PC-9 (cell line): ENCODE measurements at regions not wholly inside any gene's neighbourhood (a gene's known extent, or its start where the extent isn't known, plus 50 kb on each side); places are given as distances from the start of the nearest gene placed in this dataset.
A peak's percentile ranks its signal among the peaks of the same experiment; 100 is the strongest.

Experiments used
- BruUV-seq: library from RNA; stranded (reverse); fragments of 400-500 nt; replicated peaks from 2 replicates; lab custom pipeline; 2021; lab: Mats Ljungman, UMichigan
- CTCF ChIA-PET: fragments of 300-600 bp; sonication (Branson Sonifier 250); formaldehyde crosslinking; loops from one replicate; lab custom pipeline; 2022; ENCODE audit warnings: antibody characterized with exemption; lab: Charles Lee
- POLR2A ChIA-PET: fragments of 300-600 bp; sonication (Branson Sonifier 250); formaldehyde crosslinking; loops from one replicate; lab custom pipeline; 2022; ENCODE audit warnings: antibody characterized with exemption; ENCODE audit not compliant: unreplicated experiment; lab: Charles Lee
- DNase-seq, 2 experiments: peaks; one replicate each; pipeline versions ENCODE4 v3.0.0 to v3.0.0-alpha.2; 2015 to 2022; ENCODE audit warnings: mixed read lengths in 1 of 2
- H2AFZ ChIP-seq: fragments of 200-600 bp; sonication (generic); 2 replicates; pipeline ENCODE4 v1.8.1; 2017; ENCODE audit warnings: antibody characterized with exemption
- H3F3A ChIP-seq: fragments of 200-600 bp; sonication (generic); 2 replicates; pipeline ENCODE4 v1.8.1; 2017; ENCODE audit warnings: antibody characterized with exemption, mild to moderate bottlenecking, low read depth; ENCODE audit not compliant: insufficient read depth
- H3K27ac ChIP-seq: fragments of 200-600 bp; sonication (generic); 2 replicates; pipeline ENCODE4 v1.6.1; 2016; ENCODE audit warnings: mixed run types
- H3K27me3 ChIP-seq: fragments of 200-600 bp; sonication (generic); 2 replicates; pipeline ENCODE4 v1.6.1; 2016; ENCODE audit warnings: low read depth, mixed run types; ENCODE audit not compliant: insufficient read depth
- H3K36me3 ChIP-seq: fragments of 200-600 bp; sonication (generic); 2 replicates; pipeline ENCODE4 v1.6.1; 2016; ENCODE audit warnings: low read depth, mixed run types
- H3K4me1 ChIP-seq: fragments of 200-600 bp; sonication (generic); replicated peaks from 2 replicates; pipeline ENCODE4 v1.6.1; 2016; ENCODE audit warnings: mixed run types; ENCODE audit not compliant: insufficient read depth
- H3K4me2 ChIP-seq: fragments of 200-600 bp; sonication (generic); 2 replicates; pipeline ENCODE4 v1.6.1; 2017; ENCODE audit warnings: mixed run types
- H3K4me3 ChIP-seq: fragments of 200-600 bp; sonication (generic); 2 replicates; pipeline ENCODE4 v1.6.1; 2016; ENCODE audit warnings: mixed run types
- H3K79me2 ChIP-seq: fragments of 200-600 bp; sonication (generic); 2 replicates; pipeline ENCODE4 v1.6.1; 2017; ENCODE audit warnings: low read depth, mixed run types
- H3K9me2 ChIP-seq: fragments of 200-600 bp; sonication (generic); 2 replicates; pipeline ENCODE4 v1.8.1; 2017; ENCODE audit warnings: mild to moderate bottlenecking; ENCODE audit not compliant: insufficient read depth
- H3K9me3 ChIP-seq: fragments of 200-600 bp; sonication (generic); 2 replicates; pipeline ENCODE4 v1.8.1; 2016; ENCODE audit warnings: low read depth; ENCODE audit not compliant: insufficient read depth
- H4K20me1 ChIP-seq: fragments of 200-600 bp; sonication (generic); 2 replicates; pipeline ENCODE4 v1.8.1; 2017; ENCODE audit not compliant: insufficient read depth
- CTCF ChIP-seq: fragments of 200-600 bp; sonication (generic); conservative IDR thresholded peaks from 2 replicates; pipeline ENCODE4 v1.6.1; 2017; ENCODE audit warnings: mixed run types, antibody characterized with exemption, mild to moderate bottlenecking, moderate library complexity
- EZH2 ChIP-seq: fragments of 200-600 bp; sonication (generic); IDR thresholded peaks from 2 replicates; pipeline ENCODE4 v1.8.0; 2017; ENCODE audit warnings: antibody characterized with exemption, low read depth
- intact Hi-C: fragments of 100-400 bp; cut with micrococcal nuclease; formaldehyde crosslinking; loops from one replicate; pipeline ENCODE4 v1.10.0; 2022; ENCODE audit not compliant: unreplicated experiment

DNA sequence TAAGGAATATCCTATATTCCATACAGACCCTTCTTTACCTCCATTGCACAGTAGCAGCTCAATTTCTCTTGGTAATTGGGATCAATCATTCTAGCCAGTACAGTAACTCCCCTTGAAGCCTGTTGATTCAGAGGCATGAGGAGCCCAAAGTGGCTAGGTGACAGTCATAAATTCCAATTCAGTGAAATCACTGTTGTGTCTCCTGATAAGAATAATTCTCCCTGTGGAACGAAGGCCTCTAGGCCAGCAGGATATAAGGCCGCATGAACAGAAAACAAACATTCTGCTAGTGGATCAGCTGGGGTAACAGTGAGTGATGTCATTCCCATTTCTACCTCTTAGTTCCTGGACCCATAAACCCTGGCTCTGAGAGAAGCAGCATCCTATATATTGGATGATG, 696.3 kb downstream of the NR2F2 start:
- no peaks in the 10 kb centered on the region for H3K9me2 ChIP-seq
- BruUV-seq: no TSS peak
- no peaks in the 10 kb centered on the region for H3K9me3 ChIP-seq
- H3K27me3 ChIP-seq: no peaks in the 10 kb centered on the region
- no peak overlapping the region for H3K27ac ChIP-seq
- H3K4me1 ChIP-seq: no peaks in the 10 kb centered on the region
- intact Hi-C loops: no loop called here
- no peak overlapping the region for H3K4me2 ChIP-seq
- ChIA-PET CTCF (no interaction called here), POLR2A (no interaction called here)
- DNase-seq: no peak
- H3K36me3 ChIP-seq: no peaks in the 10 kb centered on the region
- H4K20me1 ChIP-seq: no peaks in the 10 kb centered on the region
- H3K4me3 ChIP-seq: no peak overlapping the region
- no peak for TF ChIP-seq EZH2
- TF ChIP-seq CTCF: no peak
- no peak overlapping the region for H2AFZ ChIP-seq
- no peaks in the 10 kb centered on the region for H3F3A ChIP-seq
- no peaks in the 10 kb centered on the region for H3K79me2 ChIP-seq

GRCh38 chr15:97027772-97028171, 697.3 kb downstream of the NR2F2 start:
- Histone ChIP-seq H3K9me2 (no peaks in the 10 kb centered on the region), H3K27me3 (no peaks in the 10 kb centered on the region), H3K27ac (no peak overlapping the region), H4K20me1 (no peaks in the 10 kb centered on the region), H2AFZ (no peak overlapping the region), H3K4me1 (no peaks in the 10 kb centered on the region), H3F3A (no peaks in the 10 kb centered on the region), H3K79me2 (no peaks in the 10 kb centered on the region), H3K9me3 (no peaks in the 10 kb centered on the region), H3K36me3 (no peaks in the 10 kb centered on the region), H3K4me2 (no peak overlapping the region), H3K4me3 (no peak overlapping the region)
- no peak for DNase-seq
- CTCF ChIA-PET: no interaction called here
- POLR2A ChIA-PET: no interaction called here
- BruUV-seq: no TSS peak
- TF ChIP-seq CTCF: no peak
- intact Hi-C loops: no loop called here

GRCh38 chr15:97030251-97030650, 699.8 kb downstream of the NR2F2 start:
- no peaks in the 10 kb centered on the region for H3F3A ChIP-seq
- no peaks in the 10 kb centered on the region for H3K4me1 ChIP-seq
- H3K4me3 ChIP-seq: no peak overlapping the region
- ChIA-PET POLR2A (no interaction called here), CTCF (no interaction called here)
- H4K20me1 ChIP-seq: no peaks in the 10 kb centered on the region
- no peaks in the 10 kb centered on the region for H3K79me2 ChIP-seq
- H3K27ac ChIP-seq: no peak overlapping the region
- no peaks in the 10 kb centered on the region for H3K9me3 ChIP-seq
- no peaks in the 10 kb centered on the region for H3K9me2 ChIP-seq
- BruUV-seq: no TSS peak
- H2AFZ ChIP-seq: no peak overlapping the region
- TF ChIP-seq EZH2: no peak
- peak; percentile 44; the same call in 1 of the 2 replicates for TF ChIP-seq CTCF
- H3K36me3 ChIP-seq: no peaks in the 10 kb centered on the region
- intact Hi-C loops: no loop called here
- DNase-seq: no peak
- H3K4me2 ChIP-seq: no peak overlapping the region
- H3K27me3 ChIP-seq: no peaks in the 10 kb centered on the region
